ENCODE measurements at regions not wholly inside any gene's neighbourhood (a gene's known extent, or its start where the extent isn't known, plus 50 kb on each side); places are given as distances from the start of the nearest gene placed in this dataset.

- no peak for DNase-seq
These were observed 641.2 kb downstream of the CDH26 start for GRCh38 chr20:60599381-60599780.

- no peak for DNase-seq
These were observed 641.8 kb downstream of the CDH26 start for GRCh38 chr20:60600036-60600435.

- no peak for DNase-seq
These were observed 628.0 kb upstream of the CDH4 start for GRCh38 chr20:60624066-60624465.

- no peak for DNase-seq
These were observed 624.1 kb upstream of the CDH4 start for GRCh38 chr20:60627751-60628565.

- no peak for DNase-seq
These were observed 623.3 kb upstream of the CDH4 start for GRCh38 chr20:60628749-60629148.

GRCh38 chr20:60629206-60629605 lies 622.9 kb upstream of the CDH4 start:
- DNase-seq, result no peak

- no peak for DNase-seq
These were observed 621.5 kb upstream of the CDH4 start for GRCh38 chr20:60630609-60631008.

GRCh38 chr20:60631585-60632287 lies 620.3 kb upstream of the CDH4 start:
- DNase-seq, result no peak

- DNase-seq, result no peak
These were observed 619.4 kb upstream of the CDH4 start for GRCh38 chr20:60632391-60633262.

GRCh38 chr20:60634491-60635172 lies 617.4 kb upstream of the CDH4 start:
- no peak for DNase-seq

- no peak for DNase-seq
These were observed 615.6 kb upstream of the CDH4 start for GRCh38 chr20:60636417-60636816.

- no peak for DNase-seq
These were observed 614.3 kb upstream of the CDH4 start for GRCh38 chr20:60637801-60638200.

GRCh38 chr20:60638430-60639098 lies 613.5 kb upstream of the CDH4 start:
- no peak for DNase-seq

- DNase-seq, result no peak
These were observed 610.1 kb upstream of the CDH4 start for GRCh38 chr20:60641879-60642447.

GRCh38 chr20:60642541-60642940 lies 609.5 kb upstream of the CDH4 start:
- DNase-seq, result no peak

- DNase-seq, result no peak
These were observed 603.5 kb upstream of the CDH4 start for GRCh38 chr20:60648556-60648955.

- no peak for DNase-seq
These were observed 602.5 kb upstream of the CDH4 start for GRCh38 chr20:60649541-60649940.

GRCh38 chr20:60650087-60650486 lies 602.0 kb upstream of the CDH4 start:
- DNase-seq, result no peak

GRCh38 chr20:60652046-60652445 lies 600.0 kb upstream of the CDH4 start:
- DNase-seq, result no peak

- DNase-seq, result no peak
These were observed 599.4 kb upstream of the CDH4 start for GRCh38 chr20:60652615-60653014.

GRCh38 chr20:60653111-60653845 lies 598.8 kb upstream of the CDH4 start:
- DNase-seq, result no peak

Data from midbrain (tissue), 1 donor.